Ecto neural progenitor cell (in vitro differentiated cells): ENCODE measurements at regions not wholly inside any gene's neighbourhood (a gene's known extent, or its start where the extent isn't known, plus 50 kb on each side); places are given as distances from the start of the nearest gene placed in this dataset.

Source experiments
- DNase-seq: peaks from one replicate; pipeline ENCODE4 v3.0.0-alpha.2; 2018; ENCODE audit warnings: low spot score

- DNase-seq, result no peak
Observed at GRCh38 chr6:132868057-132868456, 53.7 kb downstream of the RPS12 start.

- DNase-seq, result no peak
Observed at GRCh38 chr6:132872923-132873322, 58.6 kb downstream of the RPS12 start.

GRCh38 chr6:132877003-132877402, 62.6 kb downstream of the RPS12 start:
- DNase-seq, result no peak

GRCh38 chr6:132887204-132887603, 72.8 kb downstream of the RPS12 start:
- no peak for DNase-seq

- DNase-seq, result no peak
Observed at GRCh38 chr6:132888701-132889100, 74.3 kb downstream of the RPS12 start.

- no peak for DNase-seq
Observed at GRCh38 chr6:132892929-132893771, 78.8 kb downstream of the RPS12 start.

- no peak for DNase-seq
Observed at GRCh38 chr6:132893772-132894490, 79.6 kb downstream of the RPS12 start.

GRCh38 chr6:132898376-132898775, 84.0 kb downstream of the RPS12 start:
- no peak for DNase-seq

- no peak for DNase-seq
Observed at GRCh38 chr6:132900849-132901248, 86.5 kb downstream of the RPS12 start.

- DNase-seq, result no peak
Observed at GRCh38 chr6:132902901-132903300, 88.5 kb downstream of the RPS12 start.

GRCh38 chr6:132907231-132907630, 92.9 kb downstream of the RPS12 start:
- DNase-seq, result no peak

- DNase-seq, result no peak
Observed at GRCh38 chr6:132907914-132908313, 93.5 kb downstream of the RPS12 start.

GRCh38 chr6:132909742-132910141, 95.4 kb downstream of the RPS12 start:
- DNase-seq, result no peak

GRCh38 chr6:132910759-132911158, 96.4 kb downstream of the RPS12 start:
- no peak for DNase-seq

- no peak for DNase-seq
Observed at GRCh38 chr6:132919045-132919860, 104.9 kb downstream of the RPS12 start.

GRCh38 chr6:132927713-132928112, 113.3 kb downstream of the RPS12 start:
- DNase-seq, result no peak

GRCh38 chr6:132929141-132929540, 114.8 kb downstream of the RPS12 start:
- no peak for DNase-seq

GRCh38 chr6:132931313-132931712, 116.9 kb downstream of the RPS12 start:
- DNase-seq, result no peak

- no peak for DNase-seq
Observed at GRCh38 chr6:132931936-132932514, 117.7 kb downstream of the RPS12 start.

- no peak for DNase-seq
Observed at GRCh38 chr6:132932588-132932987, 118.2 kb downstream of the RPS12 start.

- DNase-seq, result no peak
Observed at GRCh38 chr6:132933090-132933489, 118.7 kb downstream of the RPS12 start.

- no peak for DNase-seq
Observed at GRCh38 chr6:132934496-132934895, 120.1 kb downstream of the RPS12 start.
